Activated CD8-positive, alpha-beta memory T cell treated with anti-CD3 and anti-CD28 coated beads, Interleukin-2, amount 50 U/mL, for 24 hours (primary cell): ENCODE measurements at regions not wholly inside any gene's neighbourhood (a gene's known extent, or its start where the extent isn't known, plus 50 kb on each side); places are given as distances from the start of the nearest gene placed in this dataset.
"Not testable (repeated sequence)": the region's sequence is repeated elsewhere in the genome, so short reads cannot be mapped to it uniquely, and the experiment has no call there.

Experiments used
- DNase-seq: peaks from one replicate; pipeline ENCODE4 v3.0.0-alpha.2; 2020; ENCODE audit errors: extremely low read depth

- no peak for DNase-seq
Measured at GRCh38 chr15:66864871-66865281, 162.8 kb downstream of the SMAD6 start.

GRCh38 chr15:66865622-66866611 is 163.9 kb downstream of the SMAD6 start:
- DNase-seq: no peak

GRCh38 chr15:66866656-66867055 is 164.6 kb downstream of the SMAD6 start:
- no peak for DNase-seq

GRCh38 chr15:66868918-66869317 is 166.9 kb downstream of the SMAD6 start:
- DNase-seq: no peak

- DNase-seq: no peak
Measured at GRCh38 chr15:66870880-66871388, 168.9 kb downstream of the SMAD6 start.

GRCh38 chr15:66872405-66872804 is 170.4 kb downstream of the SMAD6 start:
- DNase-seq: no peak

GRCh38 chr15:66873331-66873730 is 171.3 kb downstream of the SMAD6 start:
- DNase-seq: not testable (repeated sequence)

- DNase-seq: no peak
Measured at GRCh38 chr15:66873856-66874255, 171.8 kb downstream of the SMAD6 start.

GRCh38 chr15:66875588-66876420 is 173.8 kb downstream of the SMAD6 start:
- DNase-seq: no peak

- DNase-seq: no peak
Measured at GRCh38 chr15:66876421-66876730, 174.3 kb downstream of the SMAD6 start.

GRCh38 chr15:66876731-66877476 is 174.9 kb downstream of the SMAD6 start:
- no peak for DNase-seq

- no peak for DNase-seq
Measured at GRCh38 chr15:66877477-66878271, 175.6 kb downstream of the SMAD6 start.

- no peak for DNase-seq
Measured at GRCh38 chr15:66878761-66879160, 176.7 kb downstream of the SMAD6 start.

GRCh38 chr15:66879531-66880368 is 177.7 kb downstream of the SMAD6 start:
- DNase-seq: no peak

GRCh38 chr15:66880380-66881155 is 178.5 kb downstream of the SMAD6 start:
- no peak for DNase-seq

- DNase-seq: no peak
Measured at GRCh38 chr15:66881173-66881905, 179.3 kb downstream of the SMAD6 start.

- no peak for DNase-seq
Measured at GRCh38 chr15:66882251-66883020, 180.4 kb downstream of the SMAD6 start.
